HEK293T (cell line): ENCODE measurements at regions not wholly inside any gene's neighbourhood (a gene's known extent, or its start where the extent isn't known, plus 50 kb on each side); places are given as distances from the start of the nearest gene placed in this dataset.

Source experiments
- CTCF ChIA-PET: fragments of 350-600 bp; formaldehyde crosslinking; extraction: SDS; loops from one replicate; lab custom pipeline; 2021; ENCODE audit warnings: antibody characterized with exemption, inconsistent platforms; lab: Yijun Ruan, JAX
- POLR2A ChIA-PET: fragments of 350-600 bp; formaldehyde crosslinking; extraction: SDS; loops from one replicate; lab custom pipeline; 2020; ENCODE audit warnings: antibody characterized with exemption, inconsistent platforms; lab: Yijun Ruan, JAX
- DNase-seq: peaks from one replicate; pipeline ENCODE4 v3.0.0; 2012; ENCODE audit warnings: mixed read lengths; ENCODE audit errors: extremely low spot score
- ARNT ChIP-seq: fragments of 450-650 bp; IDR thresholded peaks from 2 replicates; pipeline ENCODE4 v1.6.1; 2017; ENCODE audit warnings: mild to moderate bottlenecking
- BHLHE40 ChIP-seq: fragments of 450-650 bp; IDR thresholded peaks from 2 replicates; pipeline ENCODE4 v1.6.1; 2016; ENCODE audit warnings: mild to moderate bottlenecking, moderate library complexity, borderline replicate concordance
- CTBP1 ChIP-seq: fragments of 450-650 bp; IDR thresholded peaks from 2 replicates; pipeline ENCODE4 v1.6.1; 2016; ENCODE audit warnings: borderline replicate concordance
- ELF4 ChIP-seq: fragments of 450-650 bp; IDR thresholded peaks from 2 replicates; pipeline ENCODE4 v1.6.1; 2017; ENCODE audit warnings: antibody characterized with exemption
- FOXA1 ChIP-seq: fragments of 450-650 bp; IDR thresholded peaks from 2 replicates; pipeline ENCODE4 v1.6.1; 2016; ENCODE audit warnings: mild to moderate bottlenecking
- FOXK2 ChIP-seq: fragments of 450-650 bp; IDR thresholded peaks from 2 replicates; pipeline ENCODE4 v1.6.1; 2016; ENCODE audit warnings: mild to moderate bottlenecking
- FOXM1 ChIP-seq: fragments of 450-650 bp; IDR thresholded peaks from 2 replicates; pipeline ENCODE4 v1.6.1; 2017; ENCODE audit warnings: mild to moderate bottlenecking, borderline replicate concordance
- HDGF ChIP-seq: fragments of 450-650 bp; IDR thresholded peaks from 2 replicates; pipeline ENCODE4 v1.6.1; 2017; ENCODE audit warnings: antibody characterized with exemption, borderline replicate concordance
- L3MBTL2 ChIP-seq: fragments of 450-650 bp; conservative IDR thresholded peaks from 2 replicates; pipeline ENCODE4 v1.6.1; 2016; ENCODE audit warnings: mild to moderate bottlenecking
- LEF1 ChIP-seq: fragments of 450-650 bp; IDR thresholded peaks from 2 replicates; pipeline ENCODE4 v1.6.1; 2017; ENCODE audit warnings: mild to moderate bottlenecking, borderline replicate concordance
- NFRKB ChIP-seq: fragments of 450-650 bp; IDR thresholded peaks from 2 replicates; pipeline ENCODE4 v1.6.1; 2016; ENCODE audit warnings: mild to moderate bottlenecking, moderate library complexity
- PKNOX1 ChIP-seq: fragments of 450-650 bp; IDR thresholded peaks from 2 replicates; pipeline ENCODE4 v1.6.1; 2016
- SP1 ChIP-seq: fragments of 450-650 bp; IDR thresholded peaks from 2 replicates; pipeline ENCODE4 v1.6.1; 2017
- SUZ12 ChIP-seq: fragments of 450-650 bp; IDR thresholded peaks from 2 replicates; pipeline ENCODE4 v1.6.1; 2016; ENCODE audit warnings: mild to moderate bottlenecking
- TARDBP ChIP-seq: fragments of 450-650 bp; IDR thresholded peaks from 2 replicates; pipeline ENCODE4 v1.6.1; 2016
- ZNF384 ChIP-seq: fragments of 450-650 bp; IDR thresholded peaks from 2 replicates; pipeline ENCODE4 v1.6.1; 2016

- ChIA-PET POLR2A (interaction anchor here (0.9 to 5.4 kb wide), 3 partner anchors 10 to 82 kb away, joined by 4 to 33 read pairs (median 5); partner anchors contain the start of gene INSIG1), CTCF (interaction anchor here (0.6 to 1.2 kb wide), 2 partner anchors 13 to 250 kb away, joined by 3 to 4 read pairs; no protein-coding TSS in a partner anchor)
- no peak for DNase-seq
- TF ChIP-seq FOXA1: no peak
- TF ChIP-seq TARDBP: no peak
- no peak for TF ChIP-seq FOXM1
- TF ChIP-seq LEF1: no peak
- no peak for TF ChIP-seq FOXK2
- no peak for TF ChIP-seq ELF4
- TF ChIP-seq SP1: no peak
- TF ChIP-seq CTBP1: no peak
- TF ChIP-seq SUZ12: no peak
- no peak for TF ChIP-seq ARNT
- no peak for TF ChIP-seq NFRKB
- no peak for TF ChIP-seq PKNOX1
- no peak for TF ChIP-seq BHLHE40
- TF ChIP-seq L3MBTL2: no peak
- no peak for TF ChIP-seq HDGF
- TF ChIP-seq ZNF384: no peak
Measured at GRCh38 chr7:155215576-155216325, 81.9 kb upstream of the INSIG1 start.

- TF ChIP-seq HDGF: no peak
- no peak for TF ChIP-seq ELF4
- TF ChIP-seq L3MBTL2: 0 out of 2 replicates have a peak, but pooled peaks have one; percentile 27
- TF ChIP-seq LEF1: no peak
- TF ChIP-seq PKNOX1: no peak
- no peak for TF ChIP-seq SUZ12
- no peak for TF ChIP-seq FOXM1
- no peak for DNase-seq
- ChIA-PET CTCF (interaction anchor here (0.6 to 1.0 kb wide), 2 partner anchors 251 to 264 kb away, joined by 3 read pairs; no protein-coding TSS in a partner anchor), POLR2A (interaction anchor here (0.9 to 5.4 kb wide), 2 partner anchors 11 to 81 kb away, joined by 4 to 33 read pairs; partner anchors contain the start of gene INSIG1)
Measured at GRCh38 chr7:155216475-155217272, 81.0 kb upstream of the INSIG1 start.

GRCh38 chr7:155217634-155218033 lies 80.0 kb upstream of the INSIG1 start:
- ChIA-PET CTCF (interaction anchor here (1.0 to 1.9 kb wide), 2 partner anchors 127 to 265 kb away, joined by 3 to 5 read pairs; no protein-coding TSS in a partner anchor), POLR2A (interaction anchor here (5.4 kb wide), 1 partner anchor 12 kb away, joined by 33 read pairs; no protein-coding TSS in a partner anchor)
- no peak for DNase-seq
- no peak for TF ChIP-seq ELF4
- no peak for TF ChIP-seq NFRKB
- TF ChIP-seq ARNT: no peak
- TF ChIP-seq HDGF: no peak
- TF ChIP-seq SP1: no peak
- TF ChIP-seq PKNOX1: no peak
- no peak for TF ChIP-seq LEF1
- TF ChIP-seq FOXA1: no peak
- no peak for TF ChIP-seq TARDBP
- no peak for TF ChIP-seq ZNF384
- TF ChIP-seq FOXK2: no peak
- no peak for TF ChIP-seq CTBP1
- no peak for TF ChIP-seq BHLHE40
- no peak for TF ChIP-seq L3MBTL2
- TF ChIP-seq FOXM1: no peak
- TF ChIP-seq SUZ12: no peak

DNA sequence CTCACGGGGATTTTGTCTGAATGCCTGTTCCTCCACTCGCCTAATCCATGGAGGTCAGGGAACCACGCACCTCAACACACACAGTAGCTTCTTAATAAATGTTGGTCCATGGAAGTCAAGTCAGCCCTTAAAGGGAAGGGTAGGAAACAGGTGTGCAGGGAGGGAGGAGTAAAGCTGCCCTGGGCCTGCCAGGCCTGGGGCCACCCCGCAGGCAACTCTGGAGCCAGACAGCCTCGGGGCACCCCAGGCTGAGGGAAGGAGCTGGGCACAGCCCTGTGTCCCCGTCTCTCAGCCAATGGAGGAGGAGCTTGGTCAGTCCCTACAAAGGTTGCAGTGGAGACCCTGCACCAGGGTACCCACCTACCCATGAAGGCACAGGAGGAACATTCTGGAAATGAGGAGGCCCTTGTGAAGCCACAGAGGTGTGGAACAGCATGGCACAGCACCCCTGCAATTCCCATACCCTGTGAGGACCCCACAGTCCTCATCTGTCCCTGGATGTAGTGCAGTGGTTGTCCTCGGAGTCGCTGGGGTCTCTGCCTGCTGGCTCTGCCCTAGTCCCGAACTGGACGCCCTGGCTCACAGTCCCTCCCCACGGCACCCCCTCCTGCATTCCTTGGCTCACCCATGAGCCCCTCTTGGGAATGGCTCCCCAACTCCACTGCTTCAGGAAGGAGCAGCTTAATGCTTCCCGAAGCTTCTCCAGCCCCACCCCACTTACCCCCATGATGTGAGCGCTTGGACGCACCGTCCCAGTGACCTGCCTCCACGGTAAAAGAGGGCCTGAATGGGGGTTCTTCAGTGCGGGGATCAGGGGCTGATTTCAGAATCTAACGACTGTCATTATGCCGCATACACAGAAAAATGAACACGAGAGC lies 79.2 kb upstream of the INSIG1 start:
- TF ChIP-seq FOXK2 (no peak), BHLHE40 (no peak), FOXM1 (no peak)
- CTCF ChIA-PET: interaction anchor here (1.9 kb wide), 1 partner anchor 126 kb away, joined by 5 read pairs; no protein-coding TSS in a partner anchor
- POLR2A ChIA-PET: interaction anchor here (0.9 to 5.4 kb wide), 3 partner anchors 13 to 79 kb away, joined by 5 to 33 read pairs (median 9); partner anchors contain the start of gene INSIG1
- DNase-seq: no peak
